ENCODE measurements at regions not wholly inside any gene's neighbourhood (a gene's known extent, or its start where the extent isn't known, plus 50 kb on each side); places are given as distances from the start of the nearest gene placed in this dataset.

DNA sequence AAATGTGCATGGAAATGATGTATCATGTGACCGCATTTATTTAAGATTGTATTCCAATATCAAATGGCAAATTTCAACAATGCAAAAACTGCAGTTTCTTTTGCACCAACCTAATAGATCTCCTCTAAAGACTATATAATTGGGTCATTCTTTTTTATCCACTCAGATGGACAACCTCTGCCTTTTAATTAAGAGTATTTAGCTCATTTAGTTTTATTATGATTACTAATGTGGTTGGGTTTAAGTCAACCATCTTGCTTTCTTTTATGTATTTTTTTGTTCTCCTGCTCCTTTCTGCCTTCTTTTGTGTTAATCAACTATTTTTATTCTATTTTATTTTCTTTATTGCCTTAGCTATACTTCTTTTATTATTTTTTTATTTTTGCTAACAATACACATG, 468.5 kb upstream of the MKI67 start:
- DNase-seq = no peak

DNA sequence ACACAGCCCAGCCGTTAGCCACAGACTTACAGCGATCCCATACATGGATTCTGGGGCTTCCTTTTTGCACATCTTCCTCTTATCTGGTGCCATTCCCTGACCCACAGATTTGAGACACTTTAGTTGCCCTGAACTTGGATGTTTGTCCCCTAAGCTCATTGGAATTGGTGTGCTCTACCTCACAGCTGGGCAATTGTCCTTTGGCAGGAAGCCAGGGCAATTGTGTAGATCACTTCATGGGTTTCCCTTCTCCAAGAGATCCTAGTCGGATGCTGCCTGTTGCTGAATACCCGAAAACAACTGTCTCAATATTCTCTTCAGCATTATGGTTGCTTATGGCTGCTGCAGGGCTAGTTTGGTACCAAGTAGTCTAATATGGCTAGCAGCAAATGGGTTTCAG, 470.7 kb upstream of the MKI67 start:
- no peak for DNase-seq

DNA sequence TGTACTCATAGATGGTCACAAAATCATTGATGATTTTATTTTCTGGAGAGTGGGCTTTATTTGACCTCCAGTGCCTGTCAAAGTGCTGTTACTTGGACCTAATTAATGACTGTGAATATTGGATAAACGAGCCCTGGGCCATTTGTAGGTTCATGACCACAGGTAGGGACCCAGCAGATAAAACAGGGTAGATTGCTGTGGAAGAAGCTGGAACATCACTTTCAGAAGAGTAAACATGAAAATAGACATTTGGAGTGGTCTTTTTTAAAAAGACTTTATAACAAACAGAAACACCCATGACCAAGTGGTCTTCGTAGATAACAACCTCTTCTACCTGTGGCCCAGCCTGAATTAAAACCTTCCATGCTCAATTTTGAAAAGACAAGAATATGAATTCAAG, 472.8 kb upstream of the MKI67 start:
- DNase-seq = no peak

DNA sequence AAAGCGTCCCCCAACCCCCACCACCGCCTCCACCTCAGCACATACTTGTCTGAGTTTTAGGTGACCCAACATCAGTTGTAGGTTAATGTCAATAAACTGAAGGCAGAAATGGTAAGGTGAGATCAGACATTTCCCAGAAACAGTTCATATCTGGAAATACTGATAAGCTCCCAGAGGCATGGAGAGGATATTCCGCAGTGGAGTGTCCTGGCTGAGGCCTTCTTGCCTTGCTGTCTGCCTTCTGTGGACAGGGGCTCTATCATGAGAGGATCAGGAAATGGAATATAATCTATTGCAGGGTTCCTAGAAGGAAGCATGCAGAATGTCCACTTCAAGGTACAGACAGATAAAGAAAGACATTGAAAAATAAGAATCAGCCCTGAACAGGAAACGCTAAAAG, 473.3 kb upstream of the MKI67 start:
- DNase-seq = no peak

DNA sequence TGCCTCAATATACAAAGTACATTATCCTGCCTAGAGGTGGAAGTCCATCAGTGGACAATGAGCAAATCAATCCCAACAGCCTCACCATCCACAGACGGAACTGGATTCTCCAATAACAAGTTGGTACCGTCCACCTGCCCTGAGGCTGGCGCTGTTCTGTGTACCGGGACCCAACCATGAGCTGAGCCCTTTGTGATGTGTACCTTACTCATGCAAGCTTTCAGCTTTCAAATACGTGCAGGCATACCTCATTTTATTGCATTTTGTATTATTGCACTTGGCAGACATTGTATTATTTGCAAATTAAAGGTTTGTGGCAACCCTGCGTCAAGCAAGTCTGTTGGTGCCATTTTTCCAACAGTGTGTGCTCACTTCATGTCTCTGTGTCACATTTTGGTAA, 476.0 kb upstream of the MKI67 start:
- no peak for DNase-seq

DNA sequence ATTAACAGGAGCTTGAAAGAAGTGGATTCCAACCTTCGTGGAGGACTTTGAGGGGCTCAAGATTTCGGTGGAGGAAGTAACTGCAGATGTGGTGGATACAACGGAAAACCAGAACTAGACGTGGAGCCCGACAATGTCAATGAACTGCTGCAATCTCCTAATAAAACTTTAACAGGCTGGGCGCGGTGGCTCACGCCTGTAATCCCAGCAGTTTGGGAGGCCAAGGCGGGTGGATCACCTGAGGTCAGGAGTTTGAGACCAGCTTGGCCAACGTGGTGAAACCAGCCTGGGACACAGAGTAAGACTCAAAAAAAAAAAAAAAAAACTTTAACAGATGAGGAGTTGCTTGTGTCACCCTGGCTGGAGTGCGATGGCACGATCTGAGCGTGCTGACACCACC, 477.8 kb upstream of the MKI67 start:
- DNase-seq = no peak

DNA sequence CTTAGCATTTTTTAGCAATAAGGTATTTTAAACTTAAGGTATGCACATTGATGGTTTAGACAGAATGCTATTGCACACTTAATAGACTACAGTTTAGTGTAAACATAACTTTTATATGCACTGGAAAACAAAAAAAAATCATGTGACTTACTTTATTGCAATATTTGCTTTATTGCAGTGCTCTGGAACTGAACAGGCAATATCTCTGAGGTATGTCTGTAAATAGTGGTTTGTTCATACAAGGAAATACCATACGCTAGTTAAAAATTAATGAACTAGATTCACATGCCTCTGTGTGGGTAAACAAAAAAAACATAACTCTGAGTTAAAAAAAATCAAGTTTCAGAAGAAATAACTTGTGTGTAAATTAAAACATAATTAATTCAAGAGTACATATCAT, 479.0 kb upstream of the MKI67 start:
- DNase-seq = no peak

DNA sequence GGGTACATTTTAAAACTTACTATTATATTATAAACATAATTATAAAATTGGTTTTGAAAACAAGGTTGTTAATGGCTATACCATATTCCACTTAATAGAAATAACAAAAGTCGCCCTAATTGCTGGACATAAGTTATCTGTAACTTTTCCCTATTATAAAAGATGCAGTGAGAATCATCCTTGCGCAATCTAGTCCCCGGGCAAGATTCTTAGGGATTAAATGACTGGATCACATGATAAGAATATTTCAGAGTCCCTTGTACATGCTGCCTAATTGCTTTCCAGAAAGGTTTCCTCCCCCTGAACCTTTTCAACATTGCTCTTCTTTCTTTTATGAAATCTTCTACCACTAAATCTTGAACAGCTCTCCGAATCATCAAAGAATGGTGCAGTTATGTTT, 479.8 kb upstream of the MKI67 start:
- DNase-seq = no peak

DNA sequence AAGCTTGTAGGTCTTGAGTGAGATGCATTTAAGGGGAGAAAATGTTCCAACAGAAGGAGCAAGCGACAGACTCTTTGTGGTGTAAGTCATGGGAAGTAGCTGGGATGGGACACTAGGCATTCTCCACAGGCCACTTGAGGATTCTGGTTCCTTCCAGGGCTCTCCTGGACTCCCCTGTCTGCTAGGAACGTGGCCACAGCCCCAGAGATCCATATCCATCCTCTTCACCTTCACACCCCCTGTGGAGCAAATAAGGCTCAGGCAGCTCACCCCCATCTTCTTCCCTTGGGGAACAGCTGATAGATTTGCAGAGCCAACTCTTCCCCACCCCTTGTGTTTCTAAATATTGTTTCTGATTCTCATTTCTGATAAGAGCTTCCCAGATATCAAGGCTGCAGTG, 482.6 kb upstream of the MKI67 start:
- DNase-seq = no peak

DNA sequence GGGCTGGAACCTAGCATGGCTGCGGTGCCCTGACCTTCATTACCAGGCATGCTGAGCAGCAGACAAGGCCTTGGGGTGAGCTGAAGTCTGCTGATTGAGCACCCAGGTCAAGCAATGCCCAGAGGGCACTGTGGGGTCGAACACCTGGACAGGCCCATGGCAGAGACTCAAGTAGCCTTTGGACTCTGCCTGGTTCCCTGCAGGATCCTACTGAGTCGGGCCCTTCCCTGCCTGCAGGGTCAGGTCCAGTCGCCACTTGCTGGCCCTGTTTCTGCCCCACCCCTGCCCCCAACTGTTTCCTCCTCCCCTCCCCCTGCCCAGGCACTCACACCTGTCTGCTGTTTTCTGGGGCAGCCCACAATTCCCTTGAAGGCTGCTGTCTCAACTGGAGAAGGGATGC, 483.2 kb upstream of the MKI67 start:
- DNase-seq = no peak

DNA sequence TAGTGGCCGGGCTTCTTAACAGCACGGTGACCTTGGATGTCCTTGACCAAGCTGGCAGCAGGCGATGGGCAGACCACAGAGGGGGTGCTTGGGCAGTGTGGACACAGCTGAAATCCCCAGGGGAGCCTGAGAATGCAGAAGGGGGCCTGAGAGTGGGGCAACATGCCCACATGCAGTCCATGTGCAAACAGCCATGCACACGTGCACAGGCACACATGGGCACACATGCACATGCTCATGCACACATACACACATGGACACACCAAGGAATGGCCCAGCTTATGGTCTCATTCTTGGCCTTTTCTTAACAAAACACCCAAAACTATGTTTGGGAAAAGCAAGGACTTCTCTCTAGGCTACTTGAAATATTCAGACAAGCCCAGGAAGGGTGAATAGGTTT, 483.9 kb upstream of the MKI67 start:
- DNase-seq = no peak

DNA sequence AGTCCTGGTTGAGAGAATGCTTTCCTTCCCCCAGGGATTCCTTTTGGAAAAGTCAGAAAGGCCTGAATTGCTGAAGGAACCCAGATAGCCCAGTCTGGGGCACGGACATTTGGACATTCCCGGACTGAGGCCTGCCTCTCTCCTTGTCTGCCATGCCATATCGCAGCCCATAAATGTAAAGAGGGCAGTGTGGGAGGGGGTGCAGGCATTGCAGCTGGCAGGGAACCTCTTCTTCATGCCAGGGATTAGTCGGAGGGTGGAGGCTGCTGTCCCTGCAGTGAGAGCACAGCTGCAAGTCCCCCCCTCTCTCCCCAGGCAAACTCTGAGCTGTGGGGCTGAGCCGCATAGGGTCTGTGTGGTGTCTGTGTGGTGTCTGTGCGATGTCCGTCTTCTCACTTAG, 486.0 kb upstream of the MKI67 start:
- DNase-seq = no peak

DNA sequence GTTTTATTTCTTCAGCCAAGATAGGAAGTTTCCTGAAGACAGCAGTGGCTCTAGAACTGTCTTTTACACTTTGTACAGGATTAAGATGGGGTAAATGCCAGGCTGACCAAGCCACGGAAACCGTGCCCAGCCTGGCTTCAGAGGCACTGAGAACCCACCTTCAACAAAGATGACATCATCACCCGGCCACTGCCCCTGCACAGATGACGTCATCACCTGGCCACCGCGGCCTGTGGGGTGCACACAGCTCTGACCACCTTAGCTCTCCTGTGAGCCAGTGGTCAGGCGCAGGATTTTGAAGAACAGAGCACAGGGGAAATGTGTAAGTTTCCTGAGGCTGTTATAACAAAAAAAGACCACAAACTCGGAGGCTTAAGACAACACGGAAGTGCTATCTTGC, 486.4 kb upstream of the MKI67 start:
- no peak for DNase-seq

DNA sequence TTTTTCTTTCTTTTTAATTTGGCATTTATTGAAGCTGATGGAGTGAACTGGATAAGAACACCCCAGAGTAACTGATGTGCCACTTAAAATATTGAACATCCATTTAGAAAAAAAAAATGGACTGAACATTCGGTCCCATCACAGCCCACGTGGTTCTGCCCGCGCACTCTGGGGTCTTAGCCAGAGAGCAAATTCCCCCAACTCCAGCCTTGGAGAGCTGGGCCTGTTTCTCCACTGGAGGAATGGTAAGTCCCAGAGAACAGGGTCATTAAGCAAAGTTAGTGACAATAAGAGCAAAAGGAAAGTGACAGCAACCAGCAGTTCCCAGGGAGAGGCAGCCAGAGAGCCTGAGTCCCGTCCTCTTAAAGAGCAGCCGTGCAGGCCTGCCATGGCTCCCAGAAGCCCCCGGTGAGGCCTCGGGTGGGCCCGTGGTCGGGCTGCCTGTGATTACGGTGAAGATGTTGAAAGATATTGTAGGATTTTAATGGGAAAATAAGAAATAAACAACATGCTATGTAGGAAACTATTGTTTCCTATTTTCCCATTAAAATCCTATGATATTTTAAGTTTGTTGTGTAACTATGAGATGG, 487.9 kb upstream of the MKI67 start:
- no peak for DNase-seq

DNA sequence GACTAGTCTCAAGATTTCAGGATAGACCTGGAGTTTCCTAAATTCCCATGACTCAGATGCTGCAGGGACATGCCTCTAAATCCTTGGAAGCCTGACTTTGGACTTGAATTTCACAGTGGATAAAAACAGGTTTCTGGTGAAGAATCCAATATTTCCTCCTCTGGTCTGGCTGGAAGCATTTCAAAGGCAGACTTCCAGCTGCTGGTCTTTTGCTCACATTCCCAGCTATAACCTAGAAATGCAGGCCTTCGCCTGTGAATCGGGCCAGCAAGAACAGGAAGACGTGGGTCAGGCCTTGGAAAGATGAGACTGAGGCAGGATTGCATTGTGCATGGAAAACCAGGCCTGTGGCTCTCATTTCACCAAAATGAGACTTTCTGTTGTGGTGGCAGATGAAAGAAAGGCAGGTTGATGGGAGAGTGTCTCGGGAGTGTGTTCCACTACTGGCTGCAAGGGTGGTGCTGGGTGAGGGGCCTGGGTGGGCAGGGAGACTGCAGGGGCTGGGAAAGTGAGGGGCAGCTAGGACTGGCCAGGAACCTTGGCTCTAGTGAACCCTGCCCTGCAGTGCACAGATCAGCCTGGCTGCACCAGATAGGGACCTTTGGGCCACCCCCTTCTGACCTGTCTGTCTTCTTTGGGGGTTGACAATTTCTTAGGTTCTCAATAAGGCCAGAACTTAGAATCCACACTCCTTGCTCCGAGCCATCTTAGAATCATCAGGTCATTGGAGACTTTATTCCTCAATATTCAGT, 488.8 kb upstream of the MKI67 start:
- DNase-seq = no peak

DNA sequence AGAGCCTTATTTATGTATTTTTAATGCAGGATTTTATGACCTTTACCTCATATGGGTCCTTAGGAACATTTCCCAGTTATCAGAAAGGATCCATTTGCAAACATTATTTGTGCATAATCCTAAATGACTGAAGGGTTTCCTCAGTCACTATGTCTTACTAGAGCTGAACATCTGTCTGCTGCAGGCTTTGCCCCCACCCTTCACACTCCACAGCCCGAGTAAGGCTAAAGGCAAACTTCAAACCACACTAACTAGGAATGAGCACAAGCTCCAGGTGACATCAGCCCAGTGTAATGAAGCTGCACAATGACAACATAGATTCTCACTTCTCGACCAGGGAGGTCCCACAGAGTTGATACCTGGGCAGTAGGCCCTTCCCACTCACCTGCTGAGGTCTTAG, 491.3 kb upstream of the MKI67 start:
- no peak for DNase-seq

DNA sequence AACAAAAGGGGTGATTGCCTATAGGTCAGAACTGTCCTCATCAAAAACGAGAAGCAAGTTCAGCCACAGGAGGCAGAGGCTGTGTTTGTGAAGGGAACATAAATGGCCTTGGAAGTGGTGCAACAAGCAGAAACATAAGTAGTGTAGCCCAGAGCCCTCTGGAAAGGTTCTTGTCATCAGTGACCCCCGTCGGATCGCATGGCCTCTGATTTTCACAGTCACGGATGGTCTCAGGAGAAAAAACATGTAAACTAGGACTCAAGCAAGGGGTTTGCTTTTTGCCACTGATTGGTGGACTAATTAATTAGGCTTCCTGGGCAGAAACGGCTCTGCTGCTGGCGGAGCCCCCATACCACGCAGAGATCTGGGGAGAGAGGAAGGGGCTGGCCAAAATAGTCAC, 496.5 kb upstream of the MKI67 start:
- no peak for DNase-seq

DNA sequence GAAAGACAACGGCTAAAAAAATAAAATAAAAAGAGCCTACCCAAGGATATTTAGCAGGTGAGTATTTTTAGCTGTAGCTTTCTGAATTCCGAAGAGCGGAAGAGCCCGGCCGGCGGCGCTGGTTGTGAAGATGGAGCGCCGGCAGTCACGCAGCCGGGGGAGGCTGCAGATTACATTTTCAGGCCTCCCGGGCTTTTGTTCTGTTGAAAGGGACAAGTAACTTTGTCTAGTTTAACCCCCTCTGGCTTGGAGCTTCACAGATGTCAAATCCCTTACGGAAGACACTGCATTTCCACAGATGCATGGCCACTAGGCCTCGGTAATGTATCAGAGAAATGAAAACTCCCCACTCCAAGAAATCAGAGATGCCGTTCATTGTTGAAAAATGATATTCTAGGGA, 497.6 kb upstream of the MKI67 start:
- no peak for DNase-seq

DNA sequence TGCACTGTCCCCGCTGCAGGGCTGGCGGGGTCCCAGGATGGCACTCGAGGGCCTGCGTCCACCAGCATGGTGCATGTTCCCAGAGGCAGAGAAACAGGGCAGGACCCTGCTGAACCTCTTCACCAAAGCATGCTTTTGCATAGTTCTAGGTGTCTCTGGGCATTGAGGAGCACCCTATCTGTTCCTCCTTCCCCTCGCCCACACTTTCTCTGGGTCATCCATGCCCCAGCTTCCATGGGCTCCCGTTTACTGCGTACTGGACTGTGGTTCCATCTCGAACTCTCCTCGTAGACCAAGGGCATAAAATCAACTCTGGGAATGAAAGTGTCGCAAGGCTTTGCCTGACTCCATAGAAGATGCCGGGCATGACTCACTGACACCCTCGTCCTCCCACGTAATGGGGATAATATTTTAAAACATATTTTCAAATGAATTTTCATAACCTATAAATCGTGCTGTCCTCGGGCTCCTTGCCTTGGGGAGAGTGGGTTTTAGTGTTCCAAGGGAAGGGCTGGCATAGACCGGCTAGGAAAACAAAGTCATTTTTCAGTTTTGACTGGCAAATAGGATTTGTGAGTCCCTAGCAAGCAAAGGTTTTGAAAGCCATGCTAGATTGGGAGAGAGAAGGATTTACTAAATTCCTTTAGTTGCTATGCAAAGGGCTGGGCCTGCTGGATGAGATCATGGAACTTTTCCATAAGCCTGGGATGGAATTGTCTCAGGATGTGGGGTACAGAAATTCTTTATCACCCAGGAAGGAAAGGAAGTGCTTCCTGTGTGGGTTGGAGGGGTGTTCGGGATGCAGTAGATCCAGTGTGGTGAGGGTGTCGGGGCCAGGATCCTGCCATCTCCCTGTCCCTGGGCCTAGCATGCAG, 498.7 kb upstream of the MKI67 start:
- DNase-seq = no peak

DNA sequence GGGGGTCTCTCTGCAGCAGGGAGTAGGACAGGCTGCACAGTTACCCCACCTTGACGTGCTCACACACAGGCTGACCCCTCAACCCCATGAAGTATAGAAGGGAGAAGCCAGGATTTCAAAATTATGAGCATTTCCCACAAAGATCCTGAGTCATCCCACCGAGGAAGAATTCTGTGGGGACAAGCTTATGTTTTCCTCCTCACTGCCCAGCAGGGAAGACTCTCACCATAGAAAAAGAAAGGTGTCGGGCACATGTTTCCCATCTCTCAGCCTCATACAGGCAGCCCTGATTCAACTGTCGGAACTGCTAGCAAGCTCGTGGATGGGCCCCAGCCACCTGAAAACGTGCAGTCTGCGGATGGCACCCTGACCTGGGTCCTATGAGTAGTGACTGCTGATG, 499.7 kb upstream of the MKI67 start:
- no peak for DNase-seq

DNA sequence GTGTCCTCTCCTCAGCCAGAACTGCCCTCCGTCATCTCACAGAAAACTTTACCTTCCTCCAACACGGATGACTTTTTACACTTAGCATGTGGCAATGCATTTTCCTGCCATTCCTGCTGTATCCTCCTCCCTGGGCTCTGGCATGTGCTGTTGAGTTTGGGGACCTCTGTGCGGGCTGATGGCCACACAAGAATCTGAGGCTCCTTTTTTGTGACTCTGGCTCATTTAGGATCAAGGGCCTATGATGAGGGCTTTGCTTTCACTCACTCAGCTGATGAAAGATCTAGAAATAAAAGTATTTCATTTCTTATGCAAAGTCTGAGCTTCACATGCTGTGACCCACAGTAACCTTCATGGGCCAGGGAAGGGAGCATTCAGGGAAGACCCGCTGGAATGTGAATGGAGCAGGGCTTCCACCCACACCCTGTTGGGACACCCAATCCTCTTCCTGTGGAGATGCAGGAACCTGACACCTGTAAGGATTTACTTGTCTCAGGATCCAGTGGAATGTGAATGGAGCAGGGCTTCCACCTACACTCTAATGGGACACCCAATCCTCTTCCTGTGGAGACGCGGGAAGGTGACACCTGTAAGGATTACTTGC, 500.3 kb upstream of the MKI67 start:
- DNase-seq = no peak

DNA sequence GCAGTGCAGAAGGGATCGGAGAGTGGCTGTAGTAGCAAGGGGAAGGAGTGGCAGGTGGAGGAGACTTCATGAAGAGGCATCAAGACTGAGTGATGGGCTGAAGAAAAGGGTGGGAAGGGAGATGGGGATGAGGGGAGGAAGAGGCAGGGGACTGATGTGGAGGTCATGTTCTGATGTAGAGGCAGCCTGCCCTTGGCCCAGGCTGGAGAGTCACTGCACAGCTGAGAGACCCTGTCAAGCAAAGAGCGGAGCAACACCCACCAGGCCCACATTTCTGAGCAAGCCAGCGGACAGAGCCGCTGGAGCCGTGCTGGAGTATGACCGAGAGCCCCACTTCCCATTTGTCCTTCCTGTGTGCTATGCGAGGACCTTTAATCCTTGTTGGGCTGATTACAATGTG, 501.6 kb upstream of the MKI67 start:
- no peak for DNase-seq

DNA sequence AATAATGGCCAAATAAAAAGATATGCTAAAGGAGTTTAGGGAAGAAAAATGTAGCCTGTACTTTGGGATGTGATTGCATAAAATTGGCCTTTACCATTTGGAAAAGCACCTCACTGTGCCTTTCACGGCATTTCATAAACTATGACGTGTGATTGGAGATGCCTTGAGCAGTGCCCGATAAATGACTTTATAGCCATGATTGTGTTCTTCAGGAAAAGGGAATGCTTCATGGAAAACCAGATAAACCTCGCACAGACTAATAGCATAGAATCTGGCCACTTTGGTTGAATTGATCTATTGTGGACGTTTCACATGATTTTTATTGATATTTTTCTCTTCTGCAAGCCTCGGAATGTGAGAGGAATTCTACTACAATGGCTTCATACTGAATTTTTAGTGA, 502.0 kb upstream of the MKI67 start:
- no peak for DNase-seq
